ENCODE measurements at regions not wholly inside any gene's neighbourhood (a gene's known extent, or its start where the extent isn't known, plus 50 kb on each side); places are given as distances from the start of the nearest gene placed in this dataset.

DNA sequence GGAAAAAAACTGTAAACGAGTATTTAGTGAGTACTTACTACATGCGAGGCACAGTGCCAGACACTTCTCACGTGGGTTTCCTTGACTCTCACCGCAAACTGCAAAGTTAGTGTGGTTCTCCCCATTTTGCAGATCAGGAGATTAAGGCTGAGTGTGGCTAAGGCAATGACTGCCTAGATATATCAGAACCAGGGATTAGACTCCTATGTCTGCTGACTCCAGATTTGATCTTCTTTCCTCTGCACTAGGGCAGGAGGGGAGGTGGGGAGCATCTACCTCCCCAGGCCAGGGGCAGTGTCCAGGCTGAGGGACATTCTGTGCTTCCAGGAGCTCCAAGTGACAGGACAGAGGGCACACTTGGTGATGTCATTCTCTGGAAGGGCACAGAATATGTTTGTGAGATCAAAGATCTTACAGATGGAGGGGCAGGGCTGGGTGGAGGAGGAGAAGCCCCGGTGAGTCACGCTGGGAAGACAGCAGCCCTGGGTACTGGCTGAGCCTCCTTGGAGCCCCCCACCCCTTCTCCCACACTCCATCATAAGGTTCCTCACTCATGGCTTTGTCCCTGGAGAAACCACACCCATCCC, 92.4 kb downstream of the RHOB start:
- no peak for DNase-seq (ENCODE audit: extremely low read depth, insufficient read length)
- Histone ChIP-seq H3K4me3 (replicated peaks; ENCODE audit: low read depth, low read length) (no peak overlapping the region), H3K36me3 (ENCODE audit: control insufficient read depth, insufficient read depth, low read length) (no peaks in the 10 kb centered on the region), H3K27me3 (replicated peaks; ENCODE audit: control insufficient read depth, insufficient read depth, low read length) (no peaks in the 10 kb centered on the region)
- TF ChIP-seq, protein P1, sequence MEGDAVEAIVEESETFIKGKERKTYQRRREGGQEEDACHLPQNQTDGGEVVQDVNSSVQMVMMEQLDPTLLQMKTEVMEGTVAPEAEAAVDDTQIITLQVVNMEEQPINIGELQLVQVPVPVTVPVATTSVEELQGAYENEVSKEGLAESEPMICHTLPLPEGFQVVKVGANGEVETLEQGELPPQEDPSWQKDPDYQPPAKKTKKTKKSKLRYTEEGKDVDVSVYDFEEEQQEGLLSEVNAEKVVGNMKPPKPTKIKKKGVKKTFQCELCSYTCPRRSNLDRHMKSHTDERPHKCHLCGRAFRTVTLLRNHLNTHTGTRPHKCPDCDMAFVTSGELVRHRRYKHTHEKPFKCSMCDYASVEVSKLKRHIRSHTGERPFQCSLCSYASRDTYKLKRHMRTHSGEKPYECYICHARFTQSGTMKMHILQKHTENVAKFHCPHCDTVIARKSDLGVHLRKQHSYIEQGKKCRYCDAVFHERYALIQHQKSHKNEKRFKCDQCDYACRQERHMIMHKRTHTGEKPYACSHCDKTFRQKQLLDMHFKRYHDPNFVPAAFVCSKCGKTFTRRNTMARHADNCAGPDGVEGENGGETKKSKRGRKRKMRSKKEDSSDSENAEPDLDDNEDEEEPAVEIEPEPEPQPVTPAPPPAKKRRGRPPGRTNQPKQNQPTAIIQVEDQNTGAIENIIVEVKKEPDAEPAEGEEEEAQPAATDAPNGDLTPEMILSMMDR (IDR thresholded peaks at IDR 0.05; ENCODE audit: insufficient read depth, low read length, poor library complexity, severe bottlenecking): no peak

DNA sequence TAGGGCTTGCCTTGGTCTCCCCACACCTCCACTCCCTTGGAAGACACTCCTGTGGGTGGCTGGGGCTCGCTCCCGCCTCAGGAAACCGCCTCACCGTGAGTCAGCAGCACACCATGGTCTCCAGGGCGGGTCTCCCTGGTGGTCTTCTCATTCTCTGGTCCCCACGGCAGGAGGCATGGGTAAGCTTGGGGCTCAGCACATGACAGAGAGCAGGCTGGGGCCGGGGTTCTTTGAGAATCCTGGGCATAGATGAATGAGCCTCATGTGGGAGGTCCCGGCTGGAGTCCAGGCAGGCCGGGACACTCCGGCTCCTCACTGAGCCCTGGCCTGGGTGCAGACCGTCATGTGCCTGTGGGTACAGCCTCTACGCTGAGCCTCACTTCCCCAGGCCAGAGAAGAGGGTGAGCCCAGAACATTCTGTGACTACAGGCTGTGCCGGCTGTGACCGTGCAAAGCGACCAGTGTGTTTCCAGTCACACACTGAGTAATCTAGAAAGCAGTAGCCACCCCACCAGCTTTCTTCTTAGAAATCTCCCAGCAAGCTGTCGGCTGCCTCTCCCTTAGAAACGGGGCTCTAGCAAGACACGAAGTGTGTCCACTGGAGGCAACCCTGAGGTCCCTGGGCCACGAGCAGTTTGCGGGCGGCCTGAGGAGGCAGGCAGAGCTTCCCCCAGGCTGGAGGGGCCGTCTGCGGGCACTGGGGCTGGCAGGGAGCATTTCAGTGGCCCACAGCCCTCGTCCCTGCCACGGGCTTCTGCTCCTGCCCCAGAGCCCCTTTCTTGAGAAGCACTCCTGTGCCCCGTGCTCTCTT, 93.1 kb downstream of the RHOB start:
- Histone ChIP-seq H3K4me3 (replicated peaks; ENCODE audit: low read depth, low read length) (no peak overlapping the region), H3K27me3 (replicated peaks; ENCODE audit: control insufficient read depth, insufficient read depth, low read length) (no peaks in the 10 kb centered on the region), H3K36me3 (ENCODE audit: control insufficient read depth, insufficient read depth, low read length) (no peaks in the 10 kb centered on the region)
- no peak for DNase-seq (ENCODE audit: extremely low read depth, insufficient read length)
- TF ChIP-seq, protein P1 (IDR thresholded peaks at IDR 0.05; ENCODE audit: insufficient read depth, low read length, poor library complexity, severe bottlenecking): no peak

- TF ChIP-seq, protein P1 (IDR thresholded peaks at IDR 0.05; ENCODE audit: insufficient read depth, low read length, poor library complexity, severe bottlenecking): no peak
- H3K4me3 ChIP-seq (replicated peaks; ENCODE audit: low read depth, low read length): no peak overlapping the region
- no peaks in the 10 kb centered on the region for H3K36me3 ChIP-seq (ENCODE audit: control insufficient read depth, insufficient read depth, low read length)
- H3K27me3 ChIP-seq (replicated peaks; ENCODE audit: control insufficient read depth, insufficient read depth, low read length): no peaks in the 10 kb centered on the region
- no peak for DNase-seq (ENCODE audit: extremely low read depth, insufficient read length)
Observed at GRCh38 chr2:20540587-20541293, 93.9 kb downstream of the RHOB start.

DNA sequence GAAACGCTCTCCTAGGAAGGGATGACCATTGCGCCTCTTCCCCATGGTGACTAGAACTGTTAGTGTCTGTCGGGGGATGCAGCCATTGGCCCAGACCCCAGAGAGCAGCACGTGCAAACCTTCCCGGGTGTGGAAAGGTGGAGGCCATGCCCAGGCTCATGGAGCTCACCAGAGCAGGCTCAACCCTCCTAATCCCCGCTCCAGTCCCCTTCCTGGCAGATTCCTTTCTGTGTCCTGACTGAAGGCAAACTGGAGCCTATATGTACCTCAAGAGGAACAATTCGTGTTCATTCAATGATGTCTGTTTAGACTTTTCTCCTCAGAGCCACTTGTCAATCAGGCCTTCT, 94.4 kb downstream of the RHOB start:
- Histone ChIP-seq H3K4me3 (replicated peaks; ENCODE audit: low read depth, low read length) (no peak overlapping the region), H3K27me3 (replicated peaks; ENCODE audit: control insufficient read depth, insufficient read depth, low read length) (no peaks in the 10 kb centered on the region), H3K36me3 (ENCODE audit: control insufficient read depth, insufficient read depth, low read length) (no peaks in the 10 kb centered on the region)
- no peak for DNase-seq (ENCODE audit: extremely low read depth, insufficient read length)
- TF ChIP-seq, protein P1 (IDR thresholded peaks at IDR 0.05; ENCODE audit: insufficient read depth, low read length, poor library complexity, severe bottlenecking): no peak

DNA sequence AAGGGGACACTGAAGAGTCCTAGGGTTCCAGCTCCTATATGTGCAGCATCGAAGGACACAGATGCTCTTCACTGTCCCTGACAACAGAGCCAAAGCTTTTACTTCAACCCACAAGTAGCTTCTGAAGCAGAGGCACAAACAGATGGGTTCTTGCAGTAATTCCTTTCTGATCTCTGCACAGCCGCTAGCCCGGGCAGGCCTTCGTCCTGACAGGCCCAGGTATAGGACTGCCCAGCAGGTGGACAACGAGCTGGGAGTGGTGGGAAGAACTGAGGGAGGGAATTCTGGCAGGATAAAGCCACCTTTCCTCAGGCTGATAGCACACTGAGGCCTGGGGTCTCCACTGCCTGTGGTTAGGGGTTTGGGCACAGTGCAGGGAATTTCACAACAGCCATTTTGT, 94.8 kb downstream of the RHOB start:
- H3K4me3 ChIP-seq (replicated peaks; ENCODE audit: low read depth, low read length): no peak overlapping the region
- DNase-seq (ENCODE audit: extremely low read depth, insufficient read length): no peak
- H3K27me3 ChIP-seq (replicated peaks; ENCODE audit: control insufficient read depth, insufficient read depth, low read length): no peaks in the 10 kb centered on the region
- TF ChIP-seq, protein P1 (IDR thresholded peaks at IDR 0.05; ENCODE audit: insufficient read depth, low read length, poor library complexity, severe bottlenecking): no peak
- H3K36me3 ChIP-seq (ENCODE audit: control insufficient read depth, insufficient read depth, low read length): no peaks in the 10 kb centered on the region

Data from GM06990 (cell line).